HG02642 (cell line): ENCODE measurements at regions not wholly inside any gene's neighbourhood (a gene's known extent, or its start where the extent isn't known, plus 50 kb on each side); places are given as distances from the start of the nearest gene placed in this dataset.

ENCODE experiments used
- ATAC-seq: cut with Tn5 transposase; IDR thresholded peaks from one replicate; pipeline ENCODE4 v1.9.1; 2021; ENCODE audit warnings: mild to moderate bottlenecking; ENCODE audit not compliant: unreplicated experiment, poor library complexity

GRCh38 chr5:2223303-2223702 is 340.6 kb upstream of the IRX4 start:
- ATAC-seq: no peak

DNA sequence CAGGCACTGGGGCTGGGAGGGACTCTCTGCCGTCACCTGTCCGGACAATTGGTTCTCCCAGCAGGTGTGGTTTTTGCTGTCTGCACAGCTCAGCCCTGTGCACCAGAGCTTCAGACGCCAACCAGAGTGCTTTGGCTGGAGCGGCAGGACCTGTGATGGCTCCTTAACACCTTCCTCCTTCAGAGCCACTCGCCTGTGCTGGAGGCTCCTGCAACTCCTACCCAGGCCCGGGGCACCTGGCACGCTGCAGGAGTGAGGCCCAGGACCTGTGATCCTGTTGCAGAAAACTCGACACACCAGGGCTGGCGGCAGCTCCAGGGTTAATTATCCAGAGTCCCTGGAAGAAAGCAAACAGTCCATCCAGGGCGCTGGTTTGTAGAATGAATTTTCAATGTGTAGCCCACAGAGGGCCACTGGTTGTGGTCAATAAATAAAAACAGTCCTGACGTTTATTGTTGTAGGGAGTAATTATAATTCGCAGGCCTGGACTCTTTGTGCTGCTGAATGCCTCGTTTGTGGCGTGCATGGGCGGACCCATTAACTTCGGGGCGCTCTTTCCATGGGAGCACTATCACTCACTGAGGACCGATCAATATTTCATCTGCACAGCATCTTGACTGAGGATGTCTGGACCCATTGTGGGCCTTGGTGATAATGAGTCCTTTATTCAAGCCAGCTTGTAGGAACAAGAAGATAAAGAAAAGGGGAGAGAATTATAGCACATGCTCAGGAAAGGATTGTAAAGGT is 339.7 kb upstream of the IRX4 start:
- ATAC-seq: no peak

DNA sequence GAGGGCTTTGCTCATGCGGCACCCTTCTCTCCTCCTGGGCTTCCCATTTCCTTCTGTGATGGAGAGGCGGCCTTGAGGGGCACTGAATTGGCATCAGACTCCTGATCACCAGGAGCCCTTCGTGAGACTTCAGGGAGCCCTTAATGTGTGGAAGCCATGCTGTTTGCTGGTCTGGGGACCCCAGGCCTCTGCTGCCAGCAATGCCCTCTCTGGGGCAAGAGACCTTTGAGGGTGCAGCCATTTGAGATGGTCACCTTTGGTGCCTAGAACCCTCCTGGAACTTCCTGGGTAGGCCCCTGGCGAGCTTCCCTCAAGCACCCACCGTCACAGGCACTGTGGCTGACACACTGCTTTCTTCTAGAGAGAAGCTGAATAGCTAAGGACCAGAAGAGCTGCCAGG is 338.7 kb upstream of the IRX4 start:
- ATAC-seq: no peak

- no peak for ATAC-seq
These were observed 338.0 kb upstream of the IRX4 start for GRCh38 chr5:2220741-2221140.

DNA sequence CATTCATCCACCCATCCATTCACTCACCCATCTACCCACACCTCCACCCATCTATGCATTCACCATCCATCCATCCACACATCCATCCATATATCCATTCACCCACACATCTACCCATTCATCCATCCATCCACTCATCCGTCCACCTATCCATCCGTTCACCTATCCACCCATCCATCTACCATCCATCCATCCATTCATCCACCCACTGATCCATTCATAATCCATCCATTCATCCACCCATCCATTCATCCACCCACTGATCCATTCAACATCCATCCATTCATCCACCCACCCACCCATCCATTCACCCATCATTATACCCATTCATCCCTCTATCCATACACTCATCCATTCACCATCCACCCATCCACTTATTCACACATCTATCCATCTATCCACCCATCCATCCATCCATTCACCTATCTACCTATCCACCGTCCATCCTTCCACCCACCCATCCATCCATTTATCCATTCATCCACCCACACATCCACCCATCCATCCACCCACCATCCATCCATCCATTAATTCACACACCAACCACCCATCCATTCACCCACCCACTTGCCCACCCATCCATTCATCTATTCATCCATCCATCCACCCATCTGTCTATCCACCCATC is 336.5 kb upstream of the IRX4 start:
- ATAC-seq: no peak

DNA sequence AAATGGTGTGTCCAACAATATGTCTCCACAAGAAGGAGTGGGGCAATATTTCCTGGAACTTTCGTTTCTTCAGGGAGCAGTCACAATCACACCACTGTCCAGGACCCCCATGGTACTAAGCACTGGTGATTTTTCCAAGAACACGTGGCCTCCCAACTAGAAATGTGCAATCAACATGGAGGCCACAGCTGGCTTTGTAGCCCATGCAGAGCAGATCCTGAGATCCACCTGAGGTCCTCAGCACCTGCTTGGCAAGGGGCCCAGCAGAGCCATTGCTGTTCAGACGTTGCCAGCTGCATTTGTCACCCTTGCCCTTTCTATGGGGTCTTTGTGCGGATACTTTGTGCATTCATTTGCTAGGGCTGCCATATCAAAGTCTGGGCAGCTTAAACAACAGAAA is 334.5 kb upstream of the IRX4 start:
- no peak for ATAC-seq

DNA sequence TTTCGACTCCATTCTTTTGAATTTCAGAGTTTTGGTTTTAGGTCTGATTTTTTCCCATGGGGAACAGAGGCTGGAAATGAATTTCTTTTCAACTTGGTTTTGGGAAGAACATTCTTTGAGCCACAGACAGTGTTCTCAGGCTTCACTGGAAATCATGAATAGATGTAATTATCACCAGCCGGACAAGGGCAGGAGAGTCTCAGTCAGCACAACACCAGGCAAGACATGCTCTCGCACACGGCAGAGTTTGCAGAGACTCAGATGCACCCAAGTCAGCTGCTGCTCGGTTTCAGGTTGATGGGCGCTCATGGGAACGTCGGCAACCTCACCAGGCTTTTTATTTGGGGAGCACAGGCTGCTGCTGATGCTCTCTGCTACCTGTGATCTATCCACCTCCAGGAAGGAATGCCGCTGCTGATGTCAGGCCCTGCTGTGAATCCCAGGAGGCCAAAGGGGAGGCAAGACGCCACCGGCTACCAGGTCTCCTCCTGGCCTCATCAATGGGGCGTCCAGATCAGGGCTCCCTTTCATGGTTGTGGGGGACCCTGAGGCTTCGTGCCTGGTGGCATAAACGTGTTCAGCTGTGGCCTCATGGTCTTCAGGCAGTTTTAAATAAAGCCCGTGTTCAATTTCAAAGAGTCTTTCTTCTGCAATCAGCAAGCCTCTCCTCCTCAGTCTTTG is 332.3 kb upstream of the IRX4 start:
- ATAC-seq: no peak

DNA sequence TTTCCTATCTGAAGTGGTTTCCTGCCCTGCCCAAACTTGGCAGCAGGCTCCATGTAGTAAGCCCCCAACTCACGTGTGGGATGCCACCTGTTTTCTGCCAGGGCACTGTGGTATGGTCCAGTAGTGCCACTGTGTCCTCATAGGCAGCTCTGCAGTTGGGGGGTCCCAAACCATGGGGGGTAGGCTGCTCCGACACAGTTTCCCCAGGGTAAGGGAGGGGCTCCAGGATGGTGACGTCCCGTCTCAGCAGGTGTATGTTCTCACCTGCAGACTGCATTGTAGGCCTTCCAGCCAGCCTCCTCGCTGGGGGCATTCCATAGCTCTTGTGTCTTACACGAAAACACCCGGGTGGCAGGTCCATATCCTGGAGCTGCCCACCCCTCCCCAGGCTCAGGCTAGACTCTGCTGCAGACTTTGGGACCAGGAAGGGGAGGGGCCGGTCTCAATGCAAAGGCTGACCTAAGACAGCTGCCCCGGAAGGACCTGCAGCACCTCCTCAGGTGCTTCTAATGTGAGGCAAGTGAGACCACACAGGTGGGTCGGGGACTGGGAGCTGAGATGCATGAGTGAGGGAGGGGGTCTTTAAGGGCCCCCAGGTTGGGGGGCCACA is 330.5 kb upstream of the IRX4 start:
- ATAC-seq: no peak

DNA sequence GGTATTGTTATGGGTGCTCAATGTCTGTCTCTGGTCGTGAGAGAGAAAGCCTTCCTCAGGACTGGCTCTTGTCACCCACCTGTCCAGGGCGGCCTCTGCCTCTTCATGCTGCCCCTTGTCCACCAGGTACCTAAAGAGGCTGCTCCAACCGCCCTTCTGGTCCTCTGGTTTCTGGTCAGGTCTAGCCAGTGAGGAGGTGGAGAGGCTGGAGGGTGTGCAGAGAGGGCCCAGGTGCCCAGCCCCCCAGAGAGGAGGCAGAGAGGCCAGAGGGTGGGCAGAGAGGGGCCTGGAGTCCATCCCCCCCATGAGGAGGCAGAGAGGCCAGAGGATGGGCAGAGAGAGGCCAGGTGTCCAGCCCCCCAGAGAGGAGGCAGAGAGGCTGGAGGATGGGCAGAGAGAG is 329.8 kb upstream of the IRX4 start:
- no peak for ATAC-seq

DNA sequence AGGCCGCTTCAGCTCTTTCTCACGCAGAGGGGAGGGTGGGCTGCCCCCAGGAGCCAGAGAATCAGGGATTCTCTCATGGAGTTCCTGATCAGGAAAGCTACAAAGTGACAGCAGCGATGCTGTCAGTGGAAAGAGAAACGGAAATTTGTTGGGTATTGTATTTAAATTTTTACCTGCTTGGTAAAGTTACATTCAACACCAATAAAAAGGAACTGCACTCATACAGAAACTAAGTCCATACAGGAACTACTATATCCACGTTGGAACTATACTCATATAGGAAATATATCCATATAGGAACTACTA is 325.5 kb upstream of the IRX4 start:
- ATAC-seq: no peak

GRCh38 chr5:2207416-2208238 is 324.9 kb upstream of the IRX4 start:
- no peak for ATAC-seq

- ATAC-seq: no peak
These were observed 324.3 kb upstream of the IRX4 start for GRCh38 chr5:2207109-2207399.

DNA sequence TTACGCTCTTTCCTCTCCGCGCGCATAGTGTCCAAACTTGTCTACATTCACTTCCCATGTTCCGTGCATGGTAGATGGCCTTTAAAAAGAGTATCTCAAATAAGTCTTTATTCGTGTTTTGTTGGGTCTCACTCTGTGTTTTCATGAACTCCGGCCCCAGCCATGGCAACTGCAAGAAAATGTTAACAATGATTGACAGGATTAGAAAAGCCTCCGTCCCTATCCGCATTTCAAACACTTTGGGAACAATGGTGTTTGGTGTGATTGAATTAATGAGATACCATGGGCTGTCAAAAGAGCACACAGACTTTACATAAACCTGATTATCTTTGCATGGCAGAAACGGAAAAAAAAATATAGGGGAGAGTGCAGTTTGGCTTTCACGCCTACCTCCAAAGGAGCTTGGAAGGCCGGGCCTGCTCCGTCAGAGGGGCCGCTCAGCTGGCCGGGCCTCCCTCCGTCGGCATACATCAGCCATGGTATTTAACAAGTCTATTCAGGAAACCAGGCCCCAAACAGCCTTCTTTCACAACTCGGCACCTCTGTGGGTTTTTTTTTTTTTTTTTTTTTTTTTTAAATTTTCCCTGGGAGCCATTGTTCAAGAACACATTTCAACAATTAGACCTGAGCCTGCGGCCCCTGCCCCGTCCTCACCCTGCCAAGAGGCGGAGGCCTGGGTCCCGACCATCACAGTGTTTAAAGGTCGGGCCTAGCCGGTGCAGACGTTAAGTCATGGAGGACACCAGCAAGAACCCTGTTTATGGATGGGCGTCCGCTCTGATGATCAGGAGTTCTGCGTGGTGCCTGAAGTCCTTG is 323.8 kb upstream of the IRX4 start:
- no peak for ATAC-seq

- no peak for ATAC-seq
These were observed 323.0 kb upstream of the IRX4 start for GRCh38 chr5:2205596-2206226.

DNA sequence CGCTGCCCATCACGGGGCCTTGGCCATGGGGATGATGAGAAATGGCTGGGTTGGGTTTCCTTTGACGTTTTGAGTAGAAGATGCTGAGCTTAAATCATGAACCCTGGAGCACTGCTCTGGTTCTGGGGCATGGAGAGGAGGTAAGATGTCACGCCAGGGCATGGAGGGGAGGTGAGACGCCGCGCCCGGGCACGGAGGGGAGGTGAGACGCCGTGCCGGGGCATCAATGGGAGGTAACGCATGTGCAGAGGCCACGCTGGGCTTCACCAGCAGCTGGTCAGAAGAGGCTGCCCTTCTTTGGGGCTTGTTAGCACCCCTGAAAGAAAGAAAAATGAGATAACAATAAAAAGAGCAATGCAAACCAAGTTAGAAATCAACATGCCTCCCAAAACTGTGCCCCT is 322.5 kb upstream of the IRX4 start:
- no peak for ATAC-seq

GRCh38 chr5:2204366-2205184 is 321.9 kb upstream of the IRX4 start:
- no peak for ATAC-seq

- ATAC-seq: no peak
These were observed 321.0 kb upstream of the IRX4 start for GRCh38 chr5:2203774-2204173.

- no peak for ATAC-seq
These were observed 319.1 kb upstream of the IRX4 start for GRCh38 chr5:2201832-2202231.

DNA sequence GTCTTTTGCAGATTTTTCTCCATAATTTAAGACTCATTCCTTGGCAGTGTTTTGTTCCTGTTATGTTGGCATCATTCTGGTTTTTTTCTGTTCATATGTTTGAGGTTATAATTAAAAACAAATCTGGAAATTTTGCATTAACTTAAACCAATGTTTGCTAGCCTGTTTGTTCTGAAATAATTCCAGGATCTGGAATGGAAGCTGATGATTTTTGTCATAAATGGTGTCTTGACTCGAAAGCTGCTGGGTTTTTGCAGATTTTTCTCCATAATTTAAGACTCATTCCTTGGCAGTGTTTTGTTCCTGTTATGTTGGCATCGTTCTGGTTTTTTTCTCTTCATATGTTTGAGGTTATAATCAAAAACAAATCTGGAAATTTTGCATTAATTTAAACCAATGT is 318.7 kb upstream of the IRX4 start:
- no peak for ATAC-seq
